Retina (tissue), 1 donor: ENCODE measurements at regions not wholly inside any gene's neighbourhood (a gene's known extent, or its start where the extent isn't known, plus 50 kb on each side); places are given as distances from the start of the nearest gene placed in this dataset.

ENCODE experiments used
- DNase-seq: peaks from one replicate; pipeline ENCODE4 v3.0.0-alpha.2; 2016

- no peak for DNase-seq
Measured at GRCh38 chr15:37720267-37720666, 214.2 kb upstream of the TMCO5A start.

DNA sequence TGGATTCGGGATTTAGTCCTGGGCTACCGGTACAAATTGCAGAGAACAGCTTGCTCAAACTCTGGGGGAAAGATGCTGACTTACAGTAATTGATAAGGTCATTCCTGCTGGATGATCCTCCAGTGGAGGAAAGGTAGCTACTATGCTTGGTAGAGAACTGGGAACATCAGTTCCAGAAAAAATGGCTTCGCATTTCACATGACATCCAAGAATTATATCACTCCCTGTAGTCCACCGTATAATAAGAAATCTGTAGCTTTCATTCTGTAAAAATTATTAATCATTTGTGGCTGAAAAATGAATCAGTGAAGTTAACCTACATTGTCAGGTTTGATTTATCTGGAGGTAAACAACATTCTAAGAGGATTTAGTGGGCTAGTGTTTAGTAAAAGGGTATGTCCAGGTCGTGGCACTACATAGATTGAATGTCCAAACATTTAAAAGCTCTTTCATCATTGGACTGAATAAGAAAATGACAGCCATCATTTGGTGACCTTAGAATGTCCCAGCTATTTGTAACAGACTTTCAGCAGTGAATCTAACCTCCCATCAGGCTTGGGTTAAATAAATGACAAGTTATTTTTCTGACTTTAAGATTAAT is 203.2 kb upstream of the TMCO5A start:
- no peak for DNase-seq

DNA sequence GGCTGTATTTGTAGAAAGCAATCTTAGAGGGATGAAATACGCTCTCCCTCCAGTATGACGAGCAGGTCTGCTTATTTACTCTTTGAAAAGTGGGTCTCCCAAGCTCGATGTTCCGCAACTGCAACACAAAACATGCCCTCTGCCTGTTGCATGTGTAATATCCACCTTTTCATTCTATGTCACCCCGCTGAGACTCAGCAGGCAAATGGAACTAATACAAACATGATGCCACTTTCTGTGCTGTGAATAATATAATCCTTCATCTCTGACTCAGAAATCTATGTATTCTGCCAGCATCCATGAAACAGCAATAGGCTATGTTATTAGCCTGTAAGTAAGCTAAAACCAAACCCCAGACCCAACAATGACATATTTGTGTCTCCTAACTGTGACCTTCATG is 200.8 kb upstream of the TMCO5A start:
- DNase-seq: no peak

DNA sequence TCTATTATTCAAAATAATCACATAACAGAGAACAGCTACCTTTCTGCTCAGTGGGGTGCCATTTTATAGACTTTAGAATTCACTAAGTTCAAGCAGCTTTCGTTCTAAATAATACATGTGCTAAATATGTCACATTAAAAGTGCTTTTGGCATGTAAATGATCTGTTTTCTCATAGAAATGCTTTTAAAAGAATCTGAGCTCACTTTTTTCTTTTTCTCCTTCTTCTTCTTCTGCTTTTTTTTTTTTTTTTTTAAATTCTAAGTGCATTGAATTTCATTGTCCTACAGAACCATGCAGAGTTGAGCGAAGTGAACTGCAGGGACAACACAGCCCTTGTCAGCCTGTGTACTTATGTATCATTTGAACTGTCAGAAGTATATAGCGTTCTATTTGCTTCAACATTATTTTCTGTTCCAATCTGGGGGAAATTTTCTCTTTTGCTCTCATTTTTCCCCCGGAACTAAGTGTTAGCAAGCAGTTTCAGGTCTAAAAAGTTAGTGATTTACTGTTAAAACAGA is 193.8 kb upstream of the TMCO5A start:
- no peak for DNase-seq

DNA sequence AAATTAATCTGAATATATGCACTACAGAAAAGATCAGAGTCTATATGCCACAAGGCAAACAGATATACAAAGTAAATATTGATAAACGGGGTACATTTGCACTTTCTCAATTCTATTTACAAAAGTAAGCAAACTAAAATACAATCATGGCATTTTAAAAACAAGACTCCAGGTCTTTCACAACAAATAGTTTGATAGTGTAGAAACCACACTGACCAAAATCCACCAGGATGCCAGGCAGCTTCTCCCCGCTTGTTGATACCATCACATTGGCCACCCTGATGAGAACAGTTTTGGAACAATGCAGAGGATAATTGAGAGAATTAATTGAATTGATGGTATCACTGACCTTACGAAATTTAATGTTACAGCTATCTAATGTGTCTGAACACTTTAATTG is 190.6 kb upstream of the TMCO5A start:
- no peak for DNase-seq

GRCh38 chr15:37744521-37744920 is 189.9 kb upstream of the TMCO5A start:
- no peak for DNase-seq

DNA sequence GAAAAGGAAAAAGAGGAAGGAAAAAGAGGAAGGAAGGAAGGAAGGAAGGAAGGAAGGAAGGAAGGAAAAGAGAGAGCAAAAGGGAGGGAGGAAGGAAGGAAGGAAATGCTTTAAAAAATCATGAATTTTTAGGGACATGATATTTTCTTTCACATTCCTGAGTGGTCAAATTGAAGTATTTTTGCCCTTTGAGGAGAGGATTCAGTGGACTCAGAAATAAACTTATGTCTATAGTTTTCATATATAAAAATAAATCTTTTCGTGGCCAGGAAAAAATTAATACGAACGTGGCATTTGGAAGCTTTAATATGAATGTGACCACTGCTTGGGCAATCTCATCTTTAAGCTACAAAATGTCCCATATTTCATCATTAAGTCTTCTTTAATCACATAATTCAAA is 183.0 kb upstream of the TMCO5A start:
- DNase-seq: no peak

DNA sequence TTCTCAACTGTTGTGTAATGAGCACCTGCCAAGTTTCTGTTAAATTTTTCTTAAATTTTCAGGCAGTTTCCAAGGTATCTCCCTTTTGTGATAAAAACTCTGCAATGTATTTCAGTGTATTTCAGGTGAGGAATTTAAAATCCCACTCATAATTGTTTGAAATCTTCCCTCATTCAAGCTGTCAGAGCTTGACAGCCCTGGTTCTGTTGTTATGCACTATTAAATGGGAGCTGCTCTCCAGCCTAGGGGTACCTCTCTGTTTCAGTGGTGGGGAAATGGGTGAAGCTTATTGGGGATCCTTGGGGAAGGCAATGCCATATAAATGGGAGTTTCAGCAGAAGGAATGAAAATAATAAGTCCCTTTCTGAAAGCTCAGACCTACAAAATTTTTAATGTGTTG is 178.0 kb upstream of the TMCO5A start:
- no peak for DNase-seq

GRCh38 chr15:37758412-37758811 is 176.0 kb upstream of the TMCO5A start:
- no peak for DNase-seq

DNA sequence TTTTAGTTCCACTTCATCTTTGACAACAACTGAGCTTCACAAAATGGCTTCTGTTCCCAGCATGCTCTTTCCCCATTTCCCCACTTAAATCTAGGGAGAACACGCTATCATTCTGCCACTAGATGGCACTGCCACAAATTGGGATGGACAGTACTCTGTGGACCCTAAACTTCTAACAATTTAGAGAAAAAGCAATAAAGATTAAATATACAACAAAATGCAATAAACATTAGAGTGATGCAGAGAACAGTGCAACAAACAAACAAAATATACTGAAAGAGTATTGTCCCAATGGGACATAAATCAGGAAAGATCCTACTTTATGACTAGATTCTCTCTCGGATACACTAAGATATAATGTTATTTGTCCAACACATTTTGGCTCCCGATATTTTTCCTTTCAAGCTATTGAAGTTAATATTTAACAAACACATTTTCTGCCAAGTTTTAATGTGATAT is 169.7 kb upstream of the TMCO5A start:
- no peak for DNase-seq

DNA sequence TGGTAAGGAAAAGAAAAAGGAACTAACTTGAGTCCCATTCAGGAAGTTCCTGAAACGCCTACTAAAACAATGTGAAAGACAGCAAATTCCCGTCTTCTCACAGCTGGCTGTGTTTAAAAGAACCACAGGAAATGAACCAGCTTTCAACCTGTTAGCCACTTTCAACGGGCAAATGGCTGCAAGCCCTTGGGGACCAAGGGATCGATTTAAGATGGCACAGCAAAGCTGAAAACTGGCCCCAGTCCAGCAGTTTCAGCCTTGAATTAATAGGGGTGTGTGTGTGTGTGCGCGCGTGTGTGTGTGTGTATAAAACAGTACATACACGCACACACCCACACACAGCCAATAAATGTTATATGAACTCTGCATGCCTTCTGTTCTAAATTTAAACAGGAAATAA is 168.7 kb upstream of the TMCO5A start:
- peak; percentile 32 for DNase-seq

DNA sequence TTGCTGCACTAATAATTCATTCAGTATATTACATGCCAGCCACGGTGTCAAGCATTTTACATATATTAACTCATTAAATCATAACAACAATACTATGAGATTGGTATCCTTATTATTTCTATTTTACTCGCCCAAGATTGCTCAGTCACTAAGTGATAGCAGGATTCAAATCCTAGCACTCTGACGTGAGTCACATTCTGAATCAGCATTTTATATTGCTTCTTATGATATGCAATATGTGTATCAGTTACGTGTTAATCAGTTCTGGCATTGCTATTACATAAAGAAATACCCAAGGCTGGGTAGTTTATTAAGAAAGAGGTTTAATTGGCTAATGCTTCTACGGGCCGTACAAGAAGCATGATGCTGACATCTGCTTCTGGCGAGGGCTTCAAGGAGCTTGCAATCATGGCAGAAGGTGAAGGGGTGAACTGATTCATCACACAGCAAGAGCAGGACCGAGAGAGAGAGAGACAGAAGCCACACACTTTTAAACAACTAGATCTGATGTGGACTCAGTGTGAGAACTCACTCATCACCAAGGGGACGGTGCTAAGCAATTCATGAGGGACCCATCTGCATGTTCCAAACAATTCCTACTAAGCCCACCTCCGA is 166.5 kb upstream of the TMCO5A start:
- no peak for DNase-seq

GRCh38 chr15:37771465-37771864 is 163.0 kb upstream of the TMCO5A start:
- no peak for DNase-seq

DNA sequence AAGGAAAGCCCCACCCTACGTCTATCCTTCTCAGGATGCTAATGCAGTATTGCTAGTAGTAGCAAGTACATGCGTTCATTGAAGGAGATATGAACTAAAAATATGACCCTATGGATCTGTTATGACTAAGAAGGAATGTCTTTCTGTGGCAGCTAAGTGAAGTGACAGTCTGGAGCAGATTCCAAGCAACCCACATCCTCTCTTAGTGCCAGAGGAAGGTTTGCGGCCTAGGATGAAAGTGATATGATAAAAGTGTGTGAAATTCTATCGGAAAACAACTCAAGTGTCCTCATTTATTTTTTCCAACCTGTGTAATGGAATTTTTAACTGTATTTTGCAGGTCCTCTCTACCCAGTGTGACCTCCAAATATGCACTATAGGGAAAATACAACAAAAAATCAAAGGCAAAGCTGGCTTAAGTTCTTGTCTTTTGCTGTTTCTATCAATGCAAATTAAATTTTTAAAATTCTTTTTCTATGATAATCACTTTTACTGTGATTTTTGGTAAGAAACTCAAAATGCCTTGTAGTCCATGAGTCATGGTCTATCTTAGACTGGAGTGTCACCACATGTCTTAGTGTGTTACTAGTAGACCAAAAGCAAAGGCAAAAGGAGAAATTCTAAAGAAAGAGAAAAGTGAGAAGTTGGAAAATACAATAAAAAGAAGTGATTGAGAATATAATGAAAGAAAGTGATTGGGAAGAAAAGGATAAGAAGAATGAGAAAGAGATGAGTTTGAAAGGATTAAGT is 161.2 kb upstream of the TMCO5A start:
- DNase-seq: no peak

DNA sequence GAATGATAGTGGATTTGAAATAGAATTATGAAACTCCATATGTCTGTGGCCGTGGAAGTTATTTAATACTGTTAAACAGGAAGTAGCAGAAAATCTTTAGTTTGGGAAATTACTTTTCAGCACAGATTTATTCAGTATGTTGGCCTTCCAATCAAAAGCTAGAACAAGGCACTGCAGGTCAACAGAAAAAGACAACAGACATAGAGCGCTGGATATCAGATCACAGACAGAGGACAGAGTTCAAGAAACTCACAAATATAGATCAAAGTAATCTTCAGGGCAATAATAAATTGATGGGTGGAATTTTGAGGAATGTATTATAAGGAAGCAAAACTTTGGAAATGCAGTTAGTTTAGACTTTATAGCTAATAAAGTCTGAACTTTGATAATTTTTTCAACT is 159.5 kb upstream of the TMCO5A start:
- no peak for DNase-seq

- DNase-seq: no peak
Measured at GRCh38 chr15:37777006-37777405, 157.4 kb upstream of the TMCO5A start.

GRCh38 chr15:37783290-37783689 is 151.2 kb upstream of the TMCO5A start:
- DNase-seq: no peak

DNA sequence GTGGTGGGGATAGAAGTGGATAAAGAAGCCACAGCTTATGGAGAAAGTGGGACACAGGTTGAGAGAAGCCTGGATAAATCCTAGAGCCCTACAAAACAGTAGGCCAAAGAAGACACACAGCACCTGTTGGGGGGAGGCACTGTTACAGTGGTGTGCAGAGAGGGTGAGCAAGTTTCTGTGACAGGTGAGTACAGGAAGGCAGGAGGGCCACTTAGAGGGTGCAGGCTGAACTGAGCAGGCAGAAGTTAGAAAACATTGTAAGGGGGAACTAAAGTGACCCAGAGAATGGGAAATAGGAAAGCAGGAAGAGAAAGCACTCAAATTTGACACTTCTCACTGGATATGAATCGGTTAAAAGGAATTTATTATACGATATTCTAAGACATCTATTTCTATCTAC is 146.1 kb upstream of the TMCO5A start:
- DNase-seq: no peak

DNA sequence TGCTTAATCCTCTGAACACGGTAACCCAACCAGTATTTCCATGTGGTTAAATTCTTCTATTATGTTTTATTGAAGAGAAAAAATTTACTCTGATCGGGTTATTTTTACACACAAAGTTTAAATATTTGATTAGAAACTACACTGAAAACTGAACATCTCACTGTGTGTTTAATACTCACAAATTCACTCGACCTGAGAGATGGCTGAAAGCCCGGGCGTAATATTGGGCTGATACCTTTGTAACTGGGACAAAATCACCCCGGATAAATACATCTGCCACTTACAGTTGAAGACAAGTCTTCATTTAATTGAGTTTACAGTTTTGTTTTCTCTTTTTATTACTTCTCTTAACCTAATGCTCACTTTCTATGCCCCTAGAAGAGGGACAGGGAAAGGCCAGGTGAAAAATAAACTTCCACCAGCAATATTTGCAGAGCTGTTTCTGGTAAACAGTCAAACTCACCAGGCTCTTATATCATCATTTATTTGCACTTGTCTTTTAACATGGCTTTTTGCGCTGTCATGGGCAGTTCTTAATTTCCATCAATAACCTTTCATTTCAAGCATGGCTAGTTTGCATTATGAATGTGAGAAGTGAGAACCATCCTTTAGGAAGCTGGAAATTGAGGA is 145.6 kb upstream of the TMCO5A start:
- DNase-seq: no peak

DNA sequence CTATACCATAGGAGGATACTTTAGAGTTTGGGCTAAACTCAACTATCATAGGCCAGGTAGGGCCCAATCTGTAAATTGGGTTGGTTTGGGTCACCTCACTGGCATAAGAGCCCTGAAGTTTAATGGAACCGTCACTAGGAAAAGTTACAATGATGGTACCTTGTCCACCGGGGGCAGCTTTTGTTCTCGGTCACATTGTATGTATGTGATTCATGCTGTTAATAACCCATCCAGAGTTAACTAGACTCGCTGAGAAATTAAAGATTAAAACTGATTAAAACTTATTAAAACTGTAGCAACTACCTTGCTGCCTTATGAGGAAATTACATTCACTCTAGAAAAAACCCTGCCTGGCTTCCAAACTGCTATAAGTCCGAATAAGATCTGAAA is 145.0 kb upstream of the TMCO5A start:
- DNase-seq: no peak

GRCh38 chr15:37789881-37790280 is 144.6 kb upstream of the TMCO5A start:
- DNase-seq: no peak

DNA sequence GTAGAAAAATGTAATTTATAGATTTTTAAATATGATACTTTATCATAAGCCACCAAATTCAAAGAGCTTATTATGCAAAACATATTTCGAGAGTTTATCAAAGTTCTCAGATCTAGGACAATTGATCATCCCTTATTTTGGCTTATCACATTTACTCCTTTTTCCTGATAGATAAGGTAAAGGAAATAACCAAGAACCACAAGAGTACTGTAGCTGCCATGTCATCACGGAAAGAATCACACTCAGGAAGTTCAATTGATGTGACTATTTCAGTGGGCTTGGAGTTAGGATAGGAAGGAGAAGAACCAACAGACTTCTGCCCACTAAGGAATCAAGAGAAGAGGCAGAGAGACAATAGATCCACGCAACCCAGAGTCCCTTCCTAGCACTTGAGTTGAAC is 142.7 kb upstream of the TMCO5A start:
- DNase-seq: no peak

DNA sequence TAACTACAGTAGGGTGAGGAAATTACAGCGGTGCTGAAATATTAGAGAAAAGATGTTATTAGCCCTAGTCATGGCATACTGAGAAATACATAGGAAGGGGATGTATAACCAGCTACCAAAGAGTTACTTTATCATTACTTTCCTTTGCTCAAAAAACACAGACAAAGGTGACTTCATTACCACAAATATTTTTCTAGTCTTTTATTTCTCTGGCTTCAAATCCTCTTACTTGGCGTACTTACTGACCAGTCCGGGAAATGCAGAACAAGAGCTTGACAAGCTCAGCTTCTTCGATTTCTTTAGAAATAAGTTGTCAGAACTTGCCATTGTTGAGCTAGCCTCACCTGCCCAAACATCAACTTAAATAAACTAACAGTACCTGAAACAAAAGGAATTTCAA is 142.1 kb upstream of the TMCO5A start:
- no peak for DNase-seq

DNA sequence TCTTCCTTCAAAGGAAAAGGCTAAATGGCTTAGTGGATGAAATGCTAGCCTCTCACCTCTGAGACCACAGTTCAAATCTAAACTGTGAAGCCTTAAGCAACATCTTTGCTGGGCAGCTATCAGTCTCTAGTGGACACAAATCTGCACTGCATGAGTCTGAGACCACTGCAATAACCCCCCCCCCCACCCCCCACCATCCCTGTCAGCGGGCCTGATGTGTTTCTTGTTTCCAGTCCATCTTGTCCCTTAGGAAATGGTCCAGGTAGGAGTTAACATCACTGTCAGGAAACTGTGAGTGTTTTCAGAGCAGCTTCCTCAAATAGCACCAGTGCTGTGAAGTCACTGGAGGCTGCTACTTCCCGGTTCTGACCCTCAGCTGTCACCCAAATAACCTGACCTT is 140.6 kb upstream of the TMCO5A start:
- peak; percentile 23 for DNase-seq
